GM20000 (cell line): ENCODE measurements at regions not wholly inside any gene's neighbourhood (a gene's known extent, or its start where the extent isn't known, plus 50 kb on each side); places are given as distances from the start of the nearest gene placed in this dataset.
"Not testable (repeated sequence)": the region's sequence is repeated elsewhere in the genome, so short reads cannot be mapped to it uniquely, and the experiment has no call there.

Experiments used
- DNase-seq: peaks from one replicate; pipeline ENCODE4 v3.0.0; 2012; ENCODE audit warnings: low spot score
- TF ChIP-seq, protein P1 (sequence below): IDR thresholded peaks from 2 replicates; pipeline ENCODE4 v1.5.1; 2012; ENCODE audit warnings: mild to moderate bottlenecking, control low read depth; ENCODE audit errors: extremely low read depth, missing control alignments

GRCh38 chr3:22859618-22860017, 343.5 kb upstream of the UBE2E2 start:
- TF ChIP-seq, protein P1, sequence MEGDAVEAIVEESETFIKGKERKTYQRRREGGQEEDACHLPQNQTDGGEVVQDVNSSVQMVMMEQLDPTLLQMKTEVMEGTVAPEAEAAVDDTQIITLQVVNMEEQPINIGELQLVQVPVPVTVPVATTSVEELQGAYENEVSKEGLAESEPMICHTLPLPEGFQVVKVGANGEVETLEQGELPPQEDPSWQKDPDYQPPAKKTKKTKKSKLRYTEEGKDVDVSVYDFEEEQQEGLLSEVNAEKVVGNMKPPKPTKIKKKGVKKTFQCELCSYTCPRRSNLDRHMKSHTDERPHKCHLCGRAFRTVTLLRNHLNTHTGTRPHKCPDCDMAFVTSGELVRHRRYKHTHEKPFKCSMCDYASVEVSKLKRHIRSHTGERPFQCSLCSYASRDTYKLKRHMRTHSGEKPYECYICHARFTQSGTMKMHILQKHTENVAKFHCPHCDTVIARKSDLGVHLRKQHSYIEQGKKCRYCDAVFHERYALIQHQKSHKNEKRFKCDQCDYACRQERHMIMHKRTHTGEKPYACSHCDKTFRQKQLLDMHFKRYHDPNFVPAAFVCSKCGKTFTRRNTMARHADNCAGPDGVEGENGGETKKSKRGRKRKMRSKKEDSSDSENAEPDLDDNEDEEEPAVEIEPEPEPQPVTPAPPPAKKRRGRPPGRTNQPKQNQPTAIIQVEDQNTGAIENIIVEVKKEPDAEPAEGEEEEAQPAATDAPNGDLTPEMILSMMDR = no peak
- no peak for DNase-seq

DNA sequence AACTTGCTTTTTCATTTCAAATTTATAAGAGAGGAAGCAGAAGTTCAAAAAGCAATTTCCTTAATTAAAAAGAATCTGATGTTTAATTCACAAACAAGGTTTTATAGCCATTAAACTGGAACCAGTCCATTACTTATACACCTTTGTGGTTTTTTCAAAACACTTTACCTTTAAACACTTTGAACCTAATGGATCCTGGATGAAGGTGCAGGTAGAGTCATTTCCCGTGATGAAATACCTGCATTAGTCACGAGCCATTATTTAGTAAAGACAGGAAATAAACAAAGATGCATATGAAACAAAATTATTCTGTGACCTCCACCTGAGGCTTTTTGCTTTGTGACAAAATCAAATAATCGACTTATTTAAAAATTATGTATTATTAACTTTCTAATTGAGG, 341.7 kb upstream of the UBE2E2 start:
- TF ChIP-seq, protein P1 = no peak
- DNase-seq = no peak

GRCh38 chr3:22862111-22862510, 341.0 kb upstream of the UBE2E2 start:
- no peak for DNase-seq
- TF ChIP-seq, protein P1 = no peak

- not testable (repeated sequence) for DNase-seq
Measured at GRCh38 chr3:22882834-22883233, 320.3 kb upstream of the UBE2E2 start.

GRCh38 chr3:22885039-22885438, 318.1 kb upstream of the UBE2E2 start:
- no peak for DNase-seq

GRCh38 chr3:22885574-22886341, 317.4 kb upstream of the UBE2E2 start:
- TF ChIP-seq, protein P1 = no peak

More at GRCh38 chr3:22885039-22885438, 318.1 kb upstream of the UBE2E2 start:
- TF ChIP-seq, protein P1 = no peak

DNA sequence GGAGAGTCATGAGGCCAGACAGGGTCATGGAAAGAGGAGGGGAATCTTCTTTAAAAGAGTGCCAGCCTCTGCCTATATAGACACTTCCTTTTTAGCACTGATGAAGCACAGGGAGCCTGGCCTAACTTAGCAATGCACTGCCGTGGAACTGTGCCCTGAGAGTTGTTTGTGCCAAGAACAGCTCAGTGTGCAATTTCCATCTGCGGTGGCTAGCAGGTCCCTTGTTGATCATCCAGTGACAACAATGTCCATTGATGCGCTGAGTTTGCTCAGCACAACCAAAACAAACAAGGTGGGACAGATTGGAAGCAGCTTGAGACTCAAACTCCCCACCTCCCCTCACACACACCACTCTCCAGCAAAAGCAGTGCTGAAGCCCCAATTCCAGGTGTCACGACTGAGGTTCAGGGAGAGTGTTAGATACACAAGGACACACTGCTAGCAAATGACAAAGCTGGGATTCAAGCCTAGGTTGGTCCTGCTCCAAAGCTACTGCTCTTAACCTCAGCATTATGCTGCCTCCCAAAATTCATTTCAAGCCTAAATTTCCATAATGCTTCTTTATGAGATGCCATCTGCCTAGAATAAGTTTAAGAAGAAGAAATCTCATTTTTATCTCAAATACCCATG, 316.6 kb upstream of the UBE2E2 start:
- TF ChIP-seq, protein P1 = no peak
- DNase-seq = no peak

More at GRCh38 chr3:22885574-22886341, 317.4 kb upstream of the UBE2E2 start:
- no peak for DNase-seq
